ENCODE measurements at regions not wholly inside any gene's neighbourhood (a gene's known extent, or its start where the extent isn't known, plus 50 kb on each side); places are given as distances from the start of the nearest gene placed in this dataset.

- TF ChIP-seq CTCF (conservative IDR thresholded peaks at IDR 0.05) = no peak
- Mint-ChIP-seq H3K27ac (ENCODE audit: unreplicated experiment) (no peak overlapping the region), H3K36me3 (ENCODE audit: low read depth) (no peaks in the 10 kb centered on the region), H3K4me3 (no peak overlapping the region), H3K27me3 (ENCODE audit: low read depth) (peaks cover 14% of the 10 kb centered on the region), H3K4me1 (no peaks in the 10 kb centered on the region), H3K9me3 (no peaks in the 10 kb centered on the region)
- DNase-seq (ENCODE audit: low read depth, low spot score) = no peak
These were observed 58.6 kb upstream of the SHISA6 start for GRCh38 chr17:11182430-11182829.

DNA sequence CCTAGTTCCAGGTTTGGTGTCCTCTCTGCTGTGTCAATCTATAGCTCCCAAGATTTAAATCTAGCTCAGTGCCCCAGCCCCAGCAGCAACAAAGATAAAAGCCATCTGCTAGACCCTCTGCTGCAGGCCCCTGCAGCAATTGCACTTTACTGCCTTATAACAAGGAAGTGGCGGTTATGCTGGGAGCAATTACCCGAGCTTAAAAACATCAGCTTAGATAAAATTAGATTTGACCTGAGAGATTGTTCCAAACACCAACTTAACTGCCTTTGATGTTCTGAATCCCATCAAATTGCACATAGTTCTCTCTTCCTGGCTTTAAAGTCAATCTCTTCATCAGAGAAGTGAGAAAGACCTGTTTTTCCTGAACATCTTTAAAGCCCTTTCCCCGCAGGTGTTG lies 62.4 kb upstream of the SHISA6 start:
- Mint-ChIP-seq H3K27ac (ENCODE audit: unreplicated experiment) (no peak overlapping the region), H3K4me1 (no peaks in the 10 kb centered on the region), H3K9me3 (no peaks in the 10 kb centered on the region), H3K36me3 (ENCODE audit: low read depth) (no peaks in the 10 kb centered on the region), H3K27me3 (ENCODE audit: low read depth) (no peaks in the 10 kb centered on the region), H3K4me3 (no peak overlapping the region)
- no peak for TF ChIP-seq CTCF (conservative IDR thresholded peaks at IDR 0.05)
- no peak for DNase-seq (ENCODE audit: low read depth, low spot score)

DNA sequence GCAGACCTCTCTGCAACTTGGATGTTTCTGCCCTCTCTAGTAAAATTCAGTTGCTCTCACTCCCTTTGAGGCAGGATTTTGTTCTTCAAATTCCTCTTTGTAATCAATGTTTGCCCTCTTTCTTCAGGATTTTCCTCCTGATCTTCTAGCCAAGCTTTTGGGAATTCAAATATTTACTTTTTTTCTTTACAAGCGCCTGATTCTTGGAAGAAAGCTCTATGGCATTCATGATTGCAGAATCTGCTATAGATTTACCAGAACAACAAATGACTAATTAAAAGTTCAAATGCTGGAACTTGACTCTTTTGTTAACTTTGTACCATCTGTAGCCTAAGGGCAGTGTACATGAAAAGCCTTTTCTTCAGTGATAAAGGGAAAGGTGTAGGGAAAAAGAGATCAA lies 63.7 kb upstream of the SHISA6 start:
- no peak for TF ChIP-seq CTCF (conservative IDR thresholded peaks at IDR 0.05)
- DNase-seq (ENCODE audit: low read depth, low spot score) = no peak
- no peaks in the 10 kb centered on the region for H3K4me1 Mint-ChIP-seq
- no peak overlapping the region for H3K4me3 Mint-ChIP-seq
- H3K9me3 Mint-ChIP-seq = no peaks in the 10 kb centered on the region
- H3K36me3 Mint-ChIP-seq (ENCODE audit: low read depth) = no peaks in the 10 kb centered on the region
- no peak overlapping the region for H3K27ac Mint-ChIP-seq (ENCODE audit: unreplicated experiment)
- H3K27me3 Mint-ChIP-seq (ENCODE audit: low read depth) = no peaks in the 10 kb centered on the region

GRCh38 chr17:11176549-11176948 lies 64.5 kb upstream of the SHISA6 start:
- no peaks in the 10 kb centered on the region for H3K4me1 Mint-ChIP-seq
- H3K9me3 Mint-ChIP-seq = no peaks in the 10 kb centered on the region

GRCh38 chr17:11170881-11171280 lies 70.1 kb upstream of the SHISA6 start:
- Mint-ChIP-seq H3K4me1 (no peaks in the 10 kb centered on the region), H3K36me3 (ENCODE audit: low read depth) (no peaks in the 10 kb centered on the region)

More at GRCh38 chr17:11176549-11176948, 64.5 kb upstream of the SHISA6 start:
- no peak overlapping the region for H3K4me3 Mint-ChIP-seq
- no peaks in the 10 kb centered on the region for H3K36me3 Mint-ChIP-seq (ENCODE audit: low read depth)
- no peak overlapping the region for H3K27ac Mint-ChIP-seq (ENCODE audit: unreplicated experiment)
- no peak for TF ChIP-seq CTCF (conservative IDR thresholded peaks at IDR 0.05)
- no peaks in the 10 kb centered on the region for H3K27me3 Mint-ChIP-seq (ENCODE audit: low read depth)
- DNase-seq (ENCODE audit: low read depth, low spot score) = no peak

More at GRCh38 chr17:11170881-11171280, 70.1 kb upstream of the SHISA6 start:
- Mint-ChIP-seq H3K27ac (ENCODE audit: unreplicated experiment) (no peak overlapping the region), H3K27me3 (ENCODE audit: low read depth) (peaks cover 17% of the 10 kb centered on the region), H3K4me3 (no peak overlapping the region), H3K9me3 (peaks cover 5% of the 10 kb centered on the region)
- no peak for DNase-seq (ENCODE audit: low read depth, low spot score)
- no peak for TF ChIP-seq CTCF (conservative IDR thresholded peaks at IDR 0.05)

All from neural crest cell (in vitro differentiated cells).